Cerebellar nuclear complex (tissue), 1 donor: ENCODE measurements at regions not wholly inside any gene's neighbourhood (a gene's known extent, or its start where the extent isn't known, plus 50 kb on each side); places are given as distances from the start of the nearest gene placed in this dataset.
"Not testable (repeated sequence)": the region's sequence is repeated elsewhere in the genome, so short reads cannot be mapped to it uniquely, and the experiment has no call there.

ENCODE experiments used
- DNase-seq, 2 experiments: peaks; one replicate each; lab custom pipeline; 2025; lab: John Stamatoyannopoulos, UW

GRCh38 chr11:80778432-80778831, 1337.6 kb upstream of the TENM4 start:
- no peak for DNase-seq

DNA sequence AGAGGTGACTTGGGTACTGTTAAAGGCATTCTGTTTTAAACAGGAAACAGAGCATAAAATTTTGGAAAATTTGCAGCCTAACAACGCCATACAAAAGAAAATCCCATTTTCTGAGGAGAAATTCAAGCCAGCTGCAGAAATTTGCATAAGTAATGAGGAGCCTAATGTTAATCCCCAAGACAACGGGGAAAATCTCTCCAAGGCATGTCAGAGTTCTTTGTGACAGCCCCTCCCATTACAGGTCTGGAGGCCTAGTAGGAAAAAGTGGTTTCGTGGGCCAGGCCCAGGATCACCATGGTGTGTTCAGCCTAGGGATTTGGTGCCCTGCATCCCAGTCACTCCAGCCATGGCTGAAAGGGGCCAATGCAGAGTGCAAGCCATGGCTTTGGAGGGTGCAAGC, 1333.1 kb upstream of the TENM4 start:
- DNase-seq: no peak

- DNase-seq: no peak
These were observed 1330.2 kb upstream of the TENM4 start for GRCh38 chr11:80771017-80771416.

- no peak for DNase-seq
These were observed 1318.0 kb upstream of the TENM4 start for GRCh38 chr11:80758787-80759186.

GRCh38 chr11:80748207-80748925, 1307.5 kb upstream of the TENM4 start:
- no peak for DNase-seq

GRCh38 chr11:80746300-80746699, 1305.5 kb upstream of the TENM4 start:
- DNase-seq: no peak

DNA sequence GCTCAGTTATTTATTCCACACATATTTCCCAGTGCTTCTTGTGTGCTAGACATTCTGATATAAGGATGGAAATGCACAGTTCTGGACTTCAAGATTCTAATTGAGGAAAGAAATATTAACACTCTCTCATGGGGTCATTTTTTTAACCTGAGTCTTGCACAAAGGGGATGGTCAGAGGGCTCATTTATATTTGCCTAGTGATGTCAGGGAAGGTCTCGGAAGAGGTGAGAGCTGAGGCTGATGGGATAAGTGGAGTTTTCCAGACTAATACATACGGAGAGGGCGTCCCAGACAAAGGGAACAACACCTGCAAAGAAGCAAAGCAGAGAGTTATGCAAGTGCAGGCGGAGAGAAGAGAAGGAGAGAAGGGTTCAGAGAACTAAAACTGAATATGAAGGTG, 1304.6 kb upstream of the TENM4 start:
- DNase-seq: no peak

DNA sequence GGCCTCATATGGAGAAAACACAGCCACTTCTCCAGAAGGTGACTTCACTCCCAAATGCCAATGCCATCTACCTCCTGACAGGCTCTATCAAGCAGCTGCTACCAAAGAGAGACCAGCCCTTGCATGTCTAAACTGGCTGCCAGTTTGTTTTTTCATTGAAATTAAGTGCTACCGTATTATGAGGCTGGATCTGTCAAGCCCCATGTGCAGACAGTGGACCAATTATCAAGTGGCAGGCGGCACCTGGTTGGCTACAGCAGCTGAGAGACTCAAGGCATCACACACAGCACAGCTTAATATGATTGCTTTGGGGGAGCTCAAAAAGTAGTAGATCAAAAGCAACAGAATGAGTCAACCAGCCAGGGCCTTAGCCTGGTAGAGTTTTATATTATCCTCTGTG, 1293.0 kb upstream of the TENM4 start:
- no peak for DNase-seq

GRCh38 chr11:80733361-80733760, 1292.5 kb upstream of the TENM4 start:
- no peak for DNase-seq

GRCh38 chr11:80727315-80727714, 1286.5 kb upstream of the TENM4 start:
- DNase-seq: no peak

DNA sequence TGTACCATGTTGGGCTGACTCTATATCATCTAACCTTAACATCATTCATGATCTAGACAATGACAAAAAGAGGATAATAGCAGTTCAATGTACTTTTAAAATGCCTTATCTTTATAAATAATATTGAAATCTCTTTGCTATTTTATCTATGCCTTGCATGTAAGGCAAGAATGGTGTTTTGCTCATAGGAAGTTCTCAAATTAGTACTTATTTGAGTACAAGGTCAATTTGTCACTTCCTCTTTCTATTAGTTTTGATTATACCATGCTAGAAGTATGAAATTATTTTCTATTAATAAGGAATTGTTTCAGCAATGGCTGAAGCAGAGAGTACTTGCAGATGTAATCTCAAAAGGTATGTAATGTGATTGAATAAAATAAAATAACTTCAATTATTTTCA, 1285.4 kb upstream of the TENM4 start:
- DNase-seq: no peak

DNA sequence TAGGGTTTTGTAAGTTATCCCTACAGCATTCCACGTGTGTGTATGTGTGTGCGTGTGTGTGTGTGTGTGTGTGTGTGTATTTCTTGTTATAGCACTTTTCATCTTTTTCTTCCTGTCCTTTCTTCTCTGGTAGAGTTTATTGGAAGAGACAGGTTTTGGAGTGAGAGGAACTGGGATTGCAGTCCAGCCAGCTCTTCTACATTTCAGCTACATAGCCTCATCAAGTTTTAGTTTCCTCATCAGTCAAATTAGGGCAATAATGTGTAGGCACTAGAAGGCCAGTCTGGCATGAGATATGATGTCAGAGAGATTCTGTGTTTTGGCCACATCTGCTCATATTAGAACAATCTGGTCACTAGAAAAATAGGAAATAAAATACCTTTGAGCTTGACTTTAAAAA, 1283.5 kb upstream of the TENM4 start:
- DNase-seq: no peak

DNA sequence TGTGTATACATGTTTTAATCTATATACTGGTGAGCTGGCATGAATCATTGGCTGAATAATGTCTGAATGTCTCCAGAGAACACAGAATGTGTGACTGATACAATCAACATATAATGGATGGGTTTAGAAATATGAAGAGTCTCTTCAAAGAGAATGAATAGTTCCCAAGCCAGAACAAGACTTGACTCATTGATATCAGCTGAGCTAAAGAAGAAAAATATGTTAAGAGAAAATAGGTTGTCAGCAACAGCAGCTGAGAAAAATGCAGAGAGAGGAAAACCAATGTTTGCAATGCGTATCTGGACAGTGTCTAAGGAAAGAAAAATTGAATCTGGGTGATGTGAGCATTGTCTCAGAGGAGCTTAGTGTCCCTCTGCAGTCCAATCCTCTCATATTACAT, 1281.8 kb upstream of the TENM4 start:
- no peak for DNase-seq

GRCh38 chr11:80720295-80720694, 1279.5 kb upstream of the TENM4 start:
- no peak for DNase-seq

DNA sequence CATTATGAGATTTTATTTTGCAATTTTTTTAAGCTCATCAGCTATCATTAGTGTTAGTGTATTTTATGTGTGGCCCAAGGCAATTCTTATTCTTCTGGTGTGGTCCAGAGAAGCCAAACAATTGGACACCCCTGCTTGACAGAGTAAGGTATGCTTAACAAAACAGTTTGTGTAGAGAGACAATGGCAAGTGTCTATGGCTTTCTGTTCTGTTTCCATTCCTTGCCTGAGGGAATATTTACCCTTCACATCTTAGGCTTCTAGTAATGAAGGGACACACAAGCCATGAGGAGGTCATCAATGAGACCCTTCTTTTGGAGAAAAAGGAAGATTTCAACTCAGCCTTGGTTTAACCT, 1278.4 kb upstream of the TENM4 start:
- no peak for DNase-seq

- DNase-seq: no peak
These were observed 1277.9 kb upstream of the TENM4 start for GRCh38 chr11:80718611-80719291.

DNA sequence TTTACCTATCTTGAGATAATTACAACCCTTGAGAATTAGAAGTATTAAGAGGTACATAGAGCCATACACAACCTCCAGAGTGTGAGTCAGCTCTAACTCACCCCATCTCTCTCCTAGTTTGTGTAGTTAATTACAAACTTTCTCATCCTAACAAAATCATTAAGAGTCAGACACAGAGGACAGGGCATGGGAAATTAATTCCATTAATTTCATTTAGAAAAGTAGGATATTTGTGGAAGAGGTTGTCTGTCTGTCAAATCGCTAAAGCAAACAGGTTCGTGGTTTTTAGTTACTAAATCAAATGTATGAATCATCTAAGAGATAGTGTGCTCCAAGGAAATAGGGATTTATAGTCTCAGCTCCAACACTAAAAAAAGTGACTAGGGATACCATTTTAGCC, 1261.4 kb upstream of the TENM4 start:
- no peak for DNase-seq

- no peak for DNase-seq
These were observed 1259.6 kb upstream of the TENM4 start for GRCh38 chr11:80700386-80700785.

DNA sequence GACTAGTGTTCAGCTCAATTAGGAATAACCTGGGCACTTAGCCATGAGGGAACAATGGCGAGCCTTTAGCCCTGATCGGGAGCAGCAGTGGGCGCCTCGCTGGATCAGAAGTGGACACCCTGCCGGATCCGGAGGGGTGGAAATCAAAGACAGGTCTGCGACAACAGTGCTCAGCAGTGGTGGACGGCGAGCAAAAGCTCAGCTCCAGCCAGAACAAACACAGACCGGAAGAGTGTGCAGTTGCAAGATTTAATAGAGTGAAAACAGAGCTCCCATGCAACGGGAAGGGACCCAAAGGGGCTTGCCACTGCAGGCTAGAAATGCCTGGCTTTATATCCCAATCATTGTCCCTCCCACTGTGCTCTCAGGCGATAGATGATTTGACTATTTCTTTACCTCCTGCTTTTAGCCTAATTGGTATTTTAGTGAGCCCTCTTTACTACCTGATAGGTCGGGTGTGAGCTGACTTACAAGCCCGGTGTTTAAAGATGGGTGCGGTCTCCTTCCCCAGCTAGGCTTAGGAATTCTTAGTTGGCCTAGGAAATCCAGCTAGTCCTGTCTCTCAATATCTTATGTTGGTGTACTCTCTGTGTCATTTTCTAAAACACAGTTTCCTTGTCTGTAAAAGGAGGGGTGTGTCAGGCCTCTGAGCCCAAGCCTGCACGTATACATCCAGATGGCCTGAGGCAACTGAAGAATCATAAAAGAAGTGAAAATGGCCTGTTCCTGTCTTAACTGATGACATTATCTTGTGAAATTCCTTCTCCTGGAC, 1258.8 kb upstream of the TENM4 start:
- not testable (repeated sequence) for DNase-seq

DNA sequence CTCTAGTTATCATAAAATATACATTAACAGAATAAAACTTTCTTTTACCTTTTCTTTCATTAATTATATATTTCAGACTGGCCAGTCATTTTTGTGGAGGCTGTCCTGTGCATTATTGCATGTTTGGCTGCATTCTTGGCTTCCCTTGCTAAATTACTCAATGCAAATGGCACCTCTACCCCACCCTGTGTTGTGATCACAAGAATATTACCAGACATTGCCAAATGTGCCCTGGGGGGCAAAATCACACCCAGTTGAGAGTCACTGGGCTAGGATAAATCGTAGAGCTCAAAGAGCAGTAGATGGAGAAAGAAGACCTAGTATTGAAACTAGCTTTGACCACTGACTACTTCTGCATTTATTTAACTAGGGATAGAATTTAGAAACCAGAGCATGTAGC, 1257.8 kb upstream of the TENM4 start:
- no peak for DNase-seq

- DNase-seq: no peak
These were observed 1253.6 kb upstream of the TENM4 start for GRCh38 chr11:80694385-80694784.

DNA sequence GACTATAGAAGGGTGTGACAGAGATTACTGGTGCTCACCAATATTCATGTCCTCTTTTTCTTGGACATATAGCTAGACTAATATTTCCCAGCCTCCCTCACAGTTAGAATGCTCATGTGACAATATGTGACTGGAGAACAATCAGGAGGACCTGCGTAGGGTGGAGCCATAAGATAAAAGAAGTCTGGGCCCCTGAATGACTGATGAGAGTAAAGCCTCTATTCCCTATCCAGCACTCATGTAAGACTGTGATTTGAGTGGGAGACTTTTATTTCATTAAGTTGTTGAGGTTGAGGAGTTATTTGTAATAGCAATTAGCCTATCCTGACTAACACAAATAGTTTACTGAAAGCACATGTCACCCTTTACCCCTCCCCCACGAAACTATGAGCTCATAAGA, 1247.1 kb upstream of the TENM4 start:
- no peak for DNase-seq

DNA sequence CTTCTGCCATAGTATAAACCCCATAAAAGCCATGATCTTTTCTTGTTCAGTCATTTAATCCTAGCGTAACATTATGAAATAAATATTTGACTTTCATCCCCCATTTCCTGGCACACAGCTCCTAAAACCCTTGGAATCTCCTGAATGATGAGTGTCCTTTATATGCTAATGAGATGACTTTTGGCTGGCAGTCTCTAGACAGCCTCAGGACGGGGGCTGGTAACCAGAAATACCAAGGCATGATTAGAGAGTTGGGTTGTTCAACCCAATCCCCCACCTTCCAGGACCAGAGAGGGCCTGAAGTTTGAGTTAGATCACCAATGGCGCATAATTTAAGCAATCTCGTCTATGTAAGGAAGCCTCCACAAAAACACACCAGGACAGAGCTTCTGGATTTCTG, 1246.1 kb upstream of the TENM4 start:
- DNase-seq: no peak
